HK-2 (cell line): ENCODE measurements at regions not wholly inside any gene's neighbourhood (a gene's known extent, or its start where the extent isn't known, plus 50 kb on each side); places are given as distances from the start of the nearest gene placed in this dataset.
A peak's percentile ranks its signal among the peaks of the same experiment; 100 is the strongest.
"Not testable (repeated sequence)": the region's sequence is repeated elsewhere in the genome, so short reads cannot be mapped to it uniquely, and the experiment has no call there.

ENCODE experiments used
- DNase-seq: peaks from one replicate; pipeline ENCODE4 v3.0.0-alpha.2; 2018; ENCODE audit not compliant: unreplicated experiment

- DNase-seq = not testable (repeated sequence)
Observed at GRCh38 chr18:60015826-60016225, 116.0 kb downstream of the PMAIP1 start.

GRCh38 chr18:60013148-60013547, 113.4 kb downstream of the PMAIP1 start:
- not testable (repeated sequence) for DNase-seq

- DNase-seq = no peak
Observed at GRCh38 chr18:60010984-60011383, 111.2 kb downstream of the PMAIP1 start.

GRCh38 chr18:60010513-60010912, 110.7 kb downstream of the PMAIP1 start:
- DNase-seq = no peak

- DNase-seq = no peak
Observed at GRCh38 chr18:60007661-60008060, 107.9 kb downstream of the PMAIP1 start.

GRCh38 chr18:60003610-60004185, 103.9 kb downstream of the PMAIP1 start:
- no peak for DNase-seq

- DNase-seq = peak; percentile 10
Observed at GRCh38 chr18:59996370-59996966, 96.7 kb downstream of the PMAIP1 start.

GRCh38 chr18:59994357-59994756, 94.6 kb downstream of the PMAIP1 start:
- no peak for DNase-seq

GRCh38 chr18:59993560-59993959, 93.8 kb downstream of the PMAIP1 start:
- DNase-seq = no peak

GRCh38 chr18:59990121-59990823, 90.5 kb downstream of the PMAIP1 start:
- DNase-seq = peak; percentile 1

- DNase-seq = peak; percentile 8
Observed at GRCh38 chr18:59988098-59988706, 88.4 kb downstream of the PMAIP1 start.

GRCh38 chr18:59987102-59987501, 87.3 kb downstream of the PMAIP1 start:
- DNase-seq = no peak

- no peak for DNase-seq
Observed at GRCh38 chr18:59986139-59986538, 86.3 kb downstream of the PMAIP1 start.

GRCh38 chr18:59985289-59985688, 85.5 kb downstream of the PMAIP1 start:
- DNase-seq = no peak

GRCh38 chr18:59983506-59983905, 83.7 kb downstream of the PMAIP1 start:
- DNase-seq = no peak

- DNase-seq = no peak
Observed at GRCh38 chr18:59980188-59980637, 80.4 kb downstream of the PMAIP1 start.

- DNase-seq = no peak
Observed at GRCh38 chr18:59971871-59972428, 72.2 kb downstream of the PMAIP1 start.

- DNase-seq = not testable (repeated sequence)
Observed at GRCh38 chr18:59971144-59971543, 71.3 kb downstream of the PMAIP1 start.

GRCh38 chr18:59969477-59970028, 69.8 kb downstream of the PMAIP1 start:
- not testable (repeated sequence) for DNase-seq

GRCh38 chr18:59968583-59968982, 68.8 kb downstream of the PMAIP1 start:
- DNase-seq = no peak

GRCh38 chr18:59967878-59968277, 68.1 kb downstream of the PMAIP1 start:
- DNase-seq = no peak

GRCh38 chr18:59966913-59967312, 67.1 kb downstream of the PMAIP1 start:
- DNase-seq = no peak
